GM18870 (cell line): ENCODE measurements at regions not wholly inside any gene's neighbourhood (a gene's known extent, or its start where the extent isn't known, plus 50 kb on each side); places are given as distances from the start of the nearest gene placed in this dataset.
"Not testable (repeated sequence)": the region's sequence is repeated elsewhere in the genome, so short reads cannot be mapped to it uniquely, and the experiment has no call there.

Experiments used
- ATAC-seq: cut with Tn5 transposase; IDR thresholded peaks from one replicate; pipeline ENCODE4 v1.9.1; 2021; ENCODE audit warnings: moderate library complexity; ENCODE audit not compliant: unreplicated experiment

DNA sequence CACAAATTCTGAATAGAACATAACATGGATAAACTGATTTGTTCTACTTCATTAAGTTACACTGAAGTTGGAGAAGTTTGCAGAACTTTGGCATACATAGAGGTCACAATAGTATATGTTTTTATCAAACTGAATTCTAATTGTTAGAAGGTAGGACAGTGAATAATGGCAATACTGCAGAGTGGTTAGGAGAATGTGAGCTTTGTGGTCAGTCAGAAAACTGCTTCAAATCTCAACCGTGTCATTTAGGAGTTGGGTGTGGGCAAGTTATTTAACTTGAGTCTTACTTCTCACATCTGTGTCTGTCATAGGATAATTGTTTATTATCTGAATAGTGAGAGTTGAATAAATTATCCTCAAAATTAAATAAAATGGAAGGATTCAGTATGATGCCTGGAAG lies 374.6 kb upstream of the SYT1 start:
- ATAC-seq: no peak

DNA sequence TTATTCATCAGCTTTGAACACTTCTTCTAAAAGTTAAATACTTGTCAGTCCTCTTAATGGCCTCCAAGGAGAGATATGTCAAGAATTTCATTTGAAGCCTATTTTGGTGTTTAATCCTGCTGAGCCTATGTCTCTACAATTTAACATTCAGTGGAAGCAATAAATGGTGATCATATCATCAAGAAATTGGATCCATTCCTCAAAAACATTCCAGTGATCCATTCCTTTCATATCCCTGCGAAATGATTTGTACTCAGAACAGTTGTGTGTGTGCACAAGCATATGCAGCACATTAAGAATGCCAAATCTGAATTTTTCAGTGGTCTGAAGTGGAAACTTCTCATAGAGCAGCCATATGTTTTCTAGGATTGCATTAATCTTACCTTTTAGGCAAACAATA lies 373.7 kb upstream of the SYT1 start:
- no peak for ATAC-seq

DNA sequence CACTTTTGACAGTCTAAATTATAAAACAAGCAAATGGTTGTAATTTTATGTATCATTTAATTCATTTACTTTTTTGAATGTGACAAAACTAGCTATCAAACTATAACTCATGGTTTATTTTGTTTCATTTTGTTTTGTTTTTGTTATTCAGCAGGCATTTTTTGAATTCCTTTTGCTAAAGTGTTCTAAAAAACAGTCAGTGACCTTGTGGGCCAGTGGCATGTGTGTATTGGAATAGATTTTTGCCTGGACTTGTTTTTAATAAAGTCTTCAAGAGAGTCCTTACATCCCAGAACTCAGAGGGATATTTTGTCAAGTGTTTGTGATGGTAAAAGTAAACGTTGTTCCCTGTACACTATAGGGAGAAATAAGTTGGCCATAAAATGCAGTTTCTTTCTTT lies 369.7 kb upstream of the SYT1 start:
- ATAC-seq: no peak

DNA sequence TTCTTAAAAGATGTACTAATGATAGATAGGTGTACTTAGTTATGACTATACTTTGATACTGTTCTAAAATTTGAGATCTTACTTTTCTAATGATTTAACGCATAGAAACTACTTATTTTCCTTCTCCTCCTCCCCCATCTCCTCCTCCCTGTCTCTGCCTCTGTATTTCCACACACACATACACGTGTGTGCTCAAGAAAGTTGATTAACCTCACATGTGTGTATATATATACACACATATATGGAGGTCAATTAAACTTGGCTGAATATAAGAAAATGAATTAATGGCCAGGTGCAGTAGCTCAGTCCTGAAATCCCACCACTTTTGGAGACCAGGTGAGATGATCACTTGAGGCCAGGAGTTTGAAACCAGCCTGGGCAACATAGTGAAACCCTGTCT lies 362.7 kb upstream of the SYT1 start:
- no peak for ATAC-seq

DNA sequence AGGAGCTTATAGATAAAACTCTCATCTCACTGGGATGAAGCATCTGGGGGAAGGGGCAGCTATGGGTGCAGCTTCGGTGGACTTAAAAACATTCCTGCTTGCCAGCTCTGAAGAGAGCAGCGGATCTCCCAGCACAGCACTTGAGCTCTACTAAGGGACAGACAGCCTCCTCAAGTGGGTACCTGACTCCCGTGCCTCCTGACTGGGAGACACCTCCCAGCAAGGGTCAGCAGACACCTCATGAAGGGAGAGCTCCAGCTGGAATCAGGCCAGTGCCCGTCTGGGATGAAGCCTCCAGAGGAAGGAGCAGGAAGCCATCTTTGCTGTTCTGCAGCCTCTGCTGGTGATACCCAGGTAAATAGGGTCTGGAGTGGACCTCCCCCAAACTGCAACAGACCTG lies 345.2 kb upstream of the SYT1 start:
- ATAC-seq: no peak

DNA sequence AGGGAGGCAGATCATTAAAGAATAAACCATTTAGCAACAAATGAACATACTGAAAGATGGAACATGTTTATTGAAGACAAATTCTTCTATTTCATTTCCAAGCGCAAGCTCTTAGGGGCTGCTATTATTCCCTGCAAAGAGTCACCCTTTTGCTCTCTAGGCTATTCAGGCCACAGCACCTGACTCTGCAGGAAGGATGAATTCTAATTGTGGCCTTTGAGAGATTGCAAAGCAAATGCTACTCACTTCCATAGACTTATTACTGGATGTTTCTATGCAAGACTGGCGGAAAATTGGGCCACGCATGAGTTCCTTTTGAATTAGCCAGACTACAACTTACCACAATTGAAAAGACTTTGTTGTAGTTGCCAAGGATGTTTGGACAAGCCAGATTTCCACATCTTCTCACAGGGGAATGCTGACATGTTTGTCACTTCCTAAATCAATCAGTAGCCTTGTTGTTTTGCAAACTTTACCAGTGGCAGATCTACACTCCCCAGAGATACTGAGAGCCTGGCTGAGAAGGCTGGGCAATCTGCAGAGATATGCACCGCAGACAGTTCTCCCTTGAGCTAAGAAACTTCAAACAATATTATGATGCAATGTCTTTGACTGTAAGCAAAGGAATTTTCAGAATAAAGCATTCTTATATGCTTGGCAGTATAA lies 334.3 kb upstream of the SYT1 start:
- no peak for ATAC-seq

- ATAC-seq: no peak
Measured at GRCh38 chr12:78531831-78532458, 332.6 kb upstream of the SYT1 start.

GRCh38 chr12:78534311-78534710 lies 330.3 kb upstream of the SYT1 start:
- ATAC-seq: no peak

DNA sequence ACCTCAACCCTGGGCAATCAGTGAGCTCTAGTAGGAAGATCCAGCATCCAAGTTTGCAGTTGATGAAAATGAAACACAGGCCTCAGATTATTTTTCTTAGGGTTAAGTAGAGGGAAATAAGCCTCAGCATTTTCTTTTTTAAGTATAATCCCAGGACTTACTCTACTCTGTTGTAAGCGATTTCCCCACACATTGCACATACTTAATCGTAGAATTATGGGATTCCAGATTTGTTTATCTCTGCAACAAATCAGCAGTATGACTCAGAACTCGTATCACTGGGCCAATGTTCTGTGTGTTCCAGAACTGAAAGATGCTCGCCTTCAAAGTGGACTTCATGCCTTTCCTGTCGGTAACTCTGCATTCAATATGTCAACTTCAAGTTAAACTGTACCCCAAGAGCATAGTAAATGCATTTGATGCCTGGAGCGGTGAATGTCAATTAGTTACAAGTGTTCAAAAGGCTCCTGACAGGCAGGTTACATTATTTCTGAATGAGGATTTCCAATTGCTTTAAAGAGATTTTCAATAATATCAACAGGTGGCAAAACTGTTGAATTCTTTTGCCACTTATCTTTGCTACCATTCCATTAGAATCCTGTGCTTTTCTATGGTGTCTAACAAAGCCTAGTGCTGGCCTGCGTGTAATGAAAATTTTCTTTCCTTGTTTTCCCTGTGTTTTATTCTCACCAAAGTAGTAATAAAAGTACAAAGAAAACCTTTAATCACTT lies 323.8 kb upstream of the SYT1 start:
- ATAC-seq: no peak

DNA sequence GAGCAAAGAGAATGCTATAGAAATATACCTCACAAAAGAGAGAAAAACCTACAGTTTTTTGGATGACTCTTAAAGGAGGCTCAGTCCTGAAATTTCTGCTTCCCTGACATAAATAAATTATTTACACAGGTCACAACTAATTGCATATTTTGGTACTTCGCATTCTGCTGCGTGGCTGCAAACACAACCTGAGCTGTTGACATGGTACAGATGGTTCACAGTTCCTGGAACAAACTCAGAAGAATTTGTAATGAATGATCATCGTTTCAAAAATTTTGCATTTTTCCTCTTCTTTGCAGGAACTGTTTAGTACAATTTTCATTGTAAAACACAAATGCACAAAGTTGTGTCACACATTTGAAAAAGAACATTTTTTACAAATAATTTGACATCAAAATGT lies 313.7 kb upstream of the SYT1 start:
- ATAC-seq: no peak

DNA sequence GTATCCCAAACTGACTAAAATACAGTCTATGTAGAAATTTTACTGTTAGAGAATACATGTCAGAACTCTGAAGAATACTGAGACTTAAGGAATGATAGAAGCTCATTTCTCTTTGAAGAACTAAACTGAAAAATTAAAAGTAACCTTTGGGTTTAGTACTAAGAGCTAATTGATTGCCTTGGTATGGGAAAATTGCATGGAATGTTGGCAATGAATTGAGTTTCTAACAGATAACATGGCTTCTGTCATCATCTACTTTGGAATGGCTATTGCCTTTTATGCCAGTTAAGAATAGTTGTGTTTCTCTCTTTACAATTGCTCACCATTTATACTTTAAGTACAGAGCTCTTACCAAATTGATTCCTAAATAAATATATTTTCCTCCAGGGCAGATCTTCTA lies 308.8 kb upstream of the SYT1 start:
- no peak for ATAC-seq

- ATAC-seq: no peak
Measured at GRCh38 chr12:78556651-78557050, 307.9 kb upstream of the SYT1 start.

GRCh38 chr12:78559416-78559815 lies 305.2 kb upstream of the SYT1 start:
- no peak for ATAC-seq

DNA sequence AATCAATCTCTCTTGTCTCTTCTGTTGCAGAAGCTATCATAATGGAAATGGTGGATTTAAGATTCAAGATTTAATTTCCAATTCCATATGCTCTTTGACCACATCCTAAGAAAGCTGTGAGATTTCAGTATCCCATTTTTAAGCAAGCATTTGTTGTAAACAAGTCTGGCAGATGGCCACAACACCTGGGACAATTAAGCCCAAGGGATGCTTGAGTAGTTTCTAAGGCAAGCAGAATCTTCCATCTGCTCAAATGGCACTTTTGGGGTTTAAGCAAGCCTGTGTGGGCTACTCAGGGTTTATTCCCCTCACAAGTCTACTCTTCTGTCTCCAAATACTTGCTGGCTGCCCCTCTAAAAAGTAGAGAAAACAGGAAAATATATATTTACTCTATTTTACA lies 304.7 kb upstream of the SYT1 start:
- no peak for ATAC-seq

GRCh38 chr12:78560633-78561032 lies 303.9 kb upstream of the SYT1 start:
- no peak for ATAC-seq

DNA sequence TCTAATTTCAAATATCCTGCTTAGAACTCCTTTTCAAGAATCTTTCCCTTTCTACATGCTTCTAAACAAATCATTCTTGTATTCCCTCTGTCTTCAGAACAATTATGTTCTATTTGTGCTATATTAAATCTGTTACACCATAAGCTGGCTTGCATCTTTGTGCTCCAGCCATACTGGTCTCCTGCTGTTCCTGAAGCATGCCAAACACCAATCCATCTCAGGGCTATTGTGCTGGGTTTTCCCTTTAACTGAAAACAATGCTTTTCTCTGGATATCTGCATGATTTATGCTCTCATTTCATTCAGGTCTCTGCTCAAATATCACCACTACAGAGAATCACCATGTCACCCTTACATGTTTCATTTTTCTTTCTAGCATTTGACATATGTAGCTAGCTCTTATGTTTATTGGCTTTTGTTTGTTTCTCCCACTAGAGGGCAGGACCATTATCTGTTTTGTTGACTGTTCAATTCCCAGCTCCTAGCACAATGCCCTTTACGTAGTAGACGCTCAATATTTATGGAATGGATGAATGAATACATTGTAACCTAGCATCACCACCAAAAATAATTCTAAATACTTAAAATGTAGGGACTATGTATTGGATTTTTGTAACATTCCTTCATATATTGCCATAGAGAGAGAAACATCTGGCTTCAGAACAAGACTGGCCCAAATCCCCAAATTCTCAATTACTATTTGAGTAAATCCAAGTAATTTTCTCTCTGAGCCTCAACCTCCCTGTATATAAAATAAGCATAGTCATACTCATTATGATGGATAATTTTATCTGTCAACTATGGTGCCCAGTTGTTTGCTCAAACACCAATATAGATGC lies 302.0 kb upstream of the SYT1 start:
- no peak for ATAC-seq

GRCh38 chr12:78563826-78564225 lies 300.7 kb upstream of the SYT1 start:
- no peak for ATAC-seq

- no peak for ATAC-seq
Measured at GRCh38 chr12:78566456-78566855, 298.1 kb upstream of the SYT1 start.

GRCh38 chr12:78568321-78569020 lies 296.1 kb upstream of the SYT1 start:
- ATAC-seq: no peak

DNA sequence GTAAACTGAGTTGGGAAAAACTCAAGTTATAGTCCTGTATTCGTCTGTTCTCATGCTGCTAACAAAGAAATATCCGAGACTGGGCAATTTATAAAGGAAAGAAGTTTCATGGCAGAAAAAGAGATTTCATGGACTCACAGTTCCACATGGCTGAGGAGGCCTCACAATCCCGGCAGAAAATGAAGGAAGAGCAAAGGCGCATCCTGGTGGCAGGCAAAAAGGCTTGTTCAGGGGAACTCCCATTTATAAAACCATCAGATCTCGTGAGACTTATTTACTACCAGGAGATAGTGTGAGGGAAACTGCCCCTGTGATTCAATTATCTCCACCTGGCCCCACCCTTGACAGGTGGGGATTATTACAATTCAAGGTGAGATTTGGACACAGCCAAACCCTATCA lies 292.6 kb upstream of the SYT1 start:
- no peak for ATAC-seq

- not testable (repeated sequence) for ATAC-seq
Measured at GRCh38 chr12:78575208-78575607, 289.4 kb upstream of the SYT1 start.
